ENCODE measurements at regions not wholly inside any gene's neighbourhood (a gene's known extent, or its start where the extent isn't known, plus 50 kb on each side); places are given as distances from the start of the nearest gene placed in this dataset.

DNA sequence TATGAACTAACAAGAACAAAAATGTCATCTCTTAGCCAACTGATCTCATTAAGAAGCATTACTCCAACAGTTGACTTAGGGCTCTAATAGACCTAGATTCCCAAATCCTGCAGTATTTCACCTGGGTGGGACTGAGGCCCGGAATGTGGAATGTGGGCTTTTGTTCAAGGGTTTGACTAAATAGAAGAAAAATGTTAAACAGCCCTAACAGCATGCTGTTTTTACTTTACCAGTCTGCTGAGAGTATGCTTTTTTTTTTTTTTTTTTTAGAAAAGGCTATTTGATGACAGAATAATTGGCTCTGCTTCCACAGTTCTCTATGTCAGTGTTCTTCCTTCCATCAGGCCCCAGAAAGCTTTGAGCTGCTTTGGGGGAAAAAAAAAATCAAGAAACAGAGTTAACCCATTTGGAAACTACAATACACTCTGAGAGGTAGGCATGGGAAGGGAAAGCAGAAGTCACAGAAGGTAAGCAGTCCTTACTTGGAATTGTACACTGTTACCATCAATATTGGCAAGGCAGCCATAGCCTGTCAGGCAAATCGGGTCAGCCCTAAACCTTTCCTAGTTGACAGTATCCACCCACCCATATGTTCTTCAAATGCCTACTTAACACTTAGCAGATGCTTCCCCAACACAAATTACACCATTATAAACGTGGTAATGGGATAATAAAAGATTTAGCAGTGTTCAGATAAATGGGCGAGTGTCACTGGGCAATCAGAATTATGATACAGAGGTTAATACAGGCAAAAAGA lies 224.2 kb downstream of the CNTN3 start:
- Histone ChIP-seq H3K27ac (ENCODE audit: low read depth, low read length, poor library complexity, severe bottlenecking) (no peak overlapping the region), H3K36me3 (ENCODE audit: insufficient read depth, low read length) (no peaks in the 10 kb centered on the region), H2AFZ (ENCODE audit: low read length) (no peak overlapping the region), H3F3A (ENCODE audit: insufficient read depth, low read length) (no peaks in the 10 kb centered on the region), H4K20me1 (ENCODE audit: insufficient read depth, low read length) (no peaks in the 10 kb centered on the region), H3K9ac (ENCODE audit: low read length) (no peak overlapping the region), H3K9me3 (ENCODE audit: low read length) (no peaks in the 10 kb centered on the region), H3K4me3 (ENCODE audit: low read depth, low read length, poor library complexity, severe bottlenecking) (no peak overlapping the region), H3K4me1 (ENCODE audit: insufficient read depth, low read length, severe bottlenecking) (no peaks in the 10 kb centered on the region), H3K27me3 (ENCODE audit: insufficient read depth, low read length) (no peaks in the 10 kb centered on the region), H3K9me2 (ENCODE audit: low read depth, low read length) (no peaks in the 10 kb centered on the region), H3K79me2 (ENCODE audit: insufficient read depth, low read length) (no peaks in the 10 kb centered on the region), H3K4me2 (ENCODE audit: low read length) (no peak overlapping the region)
- TF ChIP-seq EZH2 (IDR thresholded peaks at IDR 0.05; ENCODE audit: borderline replicate concordance, low read length) = no peak
- TF ChIP-seq CTCF (IDR thresholded peaks at IDR 0.05; ENCODE audit: low read length) = no peak

DNA sequence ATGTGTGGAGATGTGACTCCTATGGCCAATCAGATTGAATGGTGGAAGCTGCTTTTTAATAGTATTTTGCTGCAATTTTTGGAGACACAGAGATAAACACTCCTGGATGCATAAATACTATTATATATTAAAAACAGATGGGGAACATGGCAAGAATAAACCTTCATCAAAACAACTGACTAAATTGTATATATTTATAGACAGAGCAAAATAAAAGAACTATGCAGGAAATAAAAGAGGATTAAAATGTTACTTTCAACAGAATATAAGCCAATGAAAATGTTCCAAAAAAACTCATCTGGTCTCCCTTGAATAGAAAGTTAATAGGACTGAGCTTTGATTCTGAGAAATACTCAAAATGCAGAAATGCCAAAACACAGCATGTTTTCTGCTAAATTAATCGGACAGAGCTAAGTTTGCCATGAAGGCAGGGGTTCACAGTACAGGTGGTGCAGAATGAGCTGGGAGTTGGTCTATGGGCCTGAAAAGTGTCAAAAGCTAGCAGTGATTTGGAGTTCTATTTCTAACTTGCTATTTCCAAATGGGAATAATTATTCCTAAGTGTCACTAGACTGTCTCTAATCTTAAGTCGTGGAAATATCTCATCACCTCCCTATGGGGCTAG lies 227.2 kb downstream of the CNTN3 start:
- no peak overlapping the region for H2AFZ ChIP-seq (ENCODE audit: low read length)
- H3K4me2 ChIP-seq (ENCODE audit: low read length) = no peak overlapping the region

GRCh38 chr3:74384159-74384558 lies 230.3 kb downstream of the CNTN3 start:
- Histone ChIP-seq H4K20me1 (ENCODE audit: insufficient read depth, low read length) (no peaks in the 10 kb centered on the region), H3K4me3 (ENCODE audit: low read depth, low read length, poor library complexity, severe bottlenecking) (no peak overlapping the region), H2AFZ (ENCODE audit: low read length) (no peak overlapping the region), H3K27ac (ENCODE audit: low read depth, low read length, poor library complexity, severe bottlenecking) (no peak overlapping the region), H3F3A (ENCODE audit: insufficient read depth, low read length) (no peaks in the 10 kb centered on the region), H3K79me2 (ENCODE audit: insufficient read depth, low read length) (no peaks in the 10 kb centered on the region), H3K9me3 (ENCODE audit: low read length) (no peaks in the 10 kb centered on the region), H3K4me1 (ENCODE audit: insufficient read depth, low read length, severe bottlenecking) (no peaks in the 10 kb centered on the region), H3K9me2 (ENCODE audit: low read depth, low read length) (no peaks in the 10 kb centered on the region), H3K27me3 (ENCODE audit: insufficient read depth, low read length) (no peaks in the 10 kb centered on the region), H3K9ac (ENCODE audit: low read length) (no peak overlapping the region), H3K36me3 (ENCODE audit: insufficient read depth, low read length) (no peaks in the 10 kb centered on the region), H3K4me2 (ENCODE audit: low read length) (no peak overlapping the region)
- no peak for TF ChIP-seq CTCF (IDR thresholded peaks at IDR 0.05; ENCODE audit: low read length)
- no peak for TF ChIP-seq EZH2 (IDR thresholded peaks at IDR 0.05; ENCODE audit: borderline replicate concordance, low read length)

More for the DNA sequence above, 227.2 kb downstream of the CNTN3 start:
- H3K9me2 ChIP-seq (ENCODE audit: low read depth, low read length) = no peaks in the 10 kb centered on the region
- no peaks in the 10 kb centered on the region for H3K79me2 ChIP-seq (ENCODE audit: insufficient read depth, low read length)
- H3K9ac ChIP-seq (ENCODE audit: low read length) = no peak overlapping the region
- no peak overlapping the region for H3K4me3 ChIP-seq (ENCODE audit: low read depth, low read length, poor library complexity, severe bottlenecking)
- no peaks in the 10 kb centered on the region for H3F3A ChIP-seq (ENCODE audit: insufficient read depth, low read length)
- H4K20me1 ChIP-seq (ENCODE audit: insufficient read depth, low read length) = no peaks in the 10 kb centered on the region
- no peak for TF ChIP-seq CTCF (IDR thresholded peaks at IDR 0.05; ENCODE audit: low read length)
- no peak for TF ChIP-seq EZH2 (IDR thresholded peaks at IDR 0.05; ENCODE audit: borderline replicate concordance, low read length)
- no peaks in the 10 kb centered on the region for H3K4me1 ChIP-seq (ENCODE audit: insufficient read depth, low read length, severe bottlenecking)
- H3K27ac ChIP-seq (ENCODE audit: low read depth, low read length, poor library complexity, severe bottlenecking) = no peak overlapping the region
- no peaks in the 10 kb centered on the region for H3K27me3 ChIP-seq (ENCODE audit: insufficient read depth, low read length)
- H3K36me3 ChIP-seq (ENCODE audit: insufficient read depth, low read length) = no peaks in the 10 kb centered on the region
- H3K9me3 ChIP-seq (ENCODE audit: low read length) = no peaks in the 10 kb centered on the region
